ENCODE measurements at regions not wholly inside any gene's neighbourhood (a gene's known extent, or its start where the extent isn't known, plus 50 kb on each side); places are given as distances from the start of the nearest gene placed in this dataset.

GRCh38 chr12:18895946-18896345, 158.0 kb downstream of the CAPZA3 start:
- Histone ChIP-seq H2AK5ac (ENCODE audit: low read depth, low read length) (no peak overlapping the region), H4K91ac (ENCODE audit: insufficient read depth, low read depth, low read length) (no peak overlapping the region), H3K9me1 (ENCODE audit: insufficient read depth, low read length) (no peaks in the 10 kb centered on the region), H3K79me1 (ENCODE audit: low read depth in 1 of 2, low read length in 2 of 2) (no peaks in the 10 kb centered on the region), H3K18ac (ENCODE audit: low read depth, low read length) (no peak overlapping the region), H3K27me3 (ENCODE audit: control insufficient read depth, insufficient read depth, low read length) (no peaks in the 10 kb centered on the region), H3K27ac (ENCODE audit: insufficient read depth, low read length) (no peak overlapping the region), H3K4me1 (ENCODE audit: control insufficient read depth, insufficient read depth, low read length) (no peaks in the 10 kb centered on the region), H2BK120ac (ENCODE audit: low read depth, low read length) (no peak overlapping the region), H3K23ac (ENCODE audit: low read depth, low read length) (no peak overlapping the region), H2BK5ac (ENCODE audit: low read depth, low read length, poor library complexity, severe bottlenecking) (no peak overlapping the region), H3K56ac (ENCODE audit: extremely low read depth, insufficient read depth, low read length) (no peak overlapping the region), H4K8ac (ENCODE audit: low read depth in 2 of 2, low read length in 2 of 2) (no peak overlapping the region), H2BK20ac (ENCODE audit: low read depth, low read length) (no peak overlapping the region), H3K9me3 (ENCODE audit: control insufficient read depth, insufficient read depth, low read length) (no peaks in the 10 kb centered on the region), H2AK9ac (replicated peaks; ENCODE audit: low read depth, low read length, poor library complexity) (no peak overlapping the region), H3K4me2 (ENCODE audit: low read depth, low read length) (no peak overlapping the region), H3K36me3 (ENCODE audit: control insufficient read depth, insufficient read depth, low read length) (no peaks in the 10 kb centered on the region), H2AFZ (replicated peaks; ENCODE audit: low read length, poor library complexity) (no peak overlapping the region), H3K9ac (ENCODE audit: low read depth, low read length) (no peak overlapping the region), H3K4me3 (ENCODE audit: insufficient read depth, low read depth, low read length) (no peak overlapping the region), H3K14ac (replicated peaks; ENCODE audit: low read depth, low read length) (no peak overlapping the region), H3K4ac (ENCODE audit: low read depth, low read length) (no peak overlapping the region), H4K5ac (ENCODE audit: low read depth, low read length) (no peak overlapping the region), H4K20me1 (ENCODE audit: insufficient read depth, low read length) (no peaks in the 10 kb centered on the region), H2BK15ac (ENCODE audit: low read depth, low read length) (no peak overlapping the region)
- DNase-seq (no peak), ATAC-seq (ENCODE audit: low read depth) (no peak)
- in situ Hi-C loops (cut with MboI; ENCODE audit: low sequenced_read_pairs), result no loop called here
- no TSS peak for BruUV-seq (replicated peaks)
- POLR2A ChIA-PET (ENCODE audit: unreplicated experiment), result no interaction called here
- dilution Hi-C loops (cut with HindIII; ENCODE audit: low sequenced_read_pairs, unreplicated experiment), result no loop called here
- 34% methylated on average over 3 of the region's 7 CpGs; no CpG with 5 or more reads in 1 of the 2 experiments for WGBS, 2 experiments (ENCODE audit: extremely low coverage in 2 of 2, insufficient read length in 1 of 2)
- intact Hi-C loops (cut with micrococcal nuclease), result no loop called here
- TF ChIP-seq CTCF (conservative IDR thresholded peaks at IDR 0.05; ENCODE audit: low read depth, low read length), result no peak
- no peak for TF ChIP-seq BHLHE40 (IDR thresholded peaks at IDR 0.05; ENCODE audit: low read depth, low read length)
- TF ChIP-seq MAZ (IDR thresholded peaks at IDR 0.05; ENCODE audit: borderline replicate concordance, low read depth, low read length), result no peak
- no peak for TF ChIP-seq FOS (IDR thresholded peaks at IDR 0.05; ENCODE audit: low read depth, low read length)
- no peak for TF ChIP-seq MXI1 (IDR thresholded peaks at IDR 0.05; ENCODE audit: borderline replicate concordance, low read depth, low read length)
- CTCF ChIA-PET, result no interaction called here

Measured in IMR-90 (cell line).